Endothelial cell of umbilical vein (primary cell): ENCODE measurements at regions not wholly inside any gene's neighbourhood (a gene's known extent, or its start where the extent isn't known, plus 50 kb on each side); places are given as distances from the start of the nearest gene placed in this dataset.

Experiments
- BruUV-seq: library from RNA; stranded (reverse); fragments of 400-500 nt; replicated peaks from 2 replicates; lab custom pipeline; 2021; lab: Mats Ljungman, UMichigan
- CTCF ChIA-PET: fragments of 300-600, 350-600 bp; sonication (Branson Sonifier 250); formaldehyde crosslinking; loops from one replicate; lab custom pipeline; 2021; ENCODE audit warnings: antibody characterized with exemption, inconsistent platforms; lab: Charles Lee
- POLR2A ChIA-PET: fragments of 300-600, 350-600 bp; sonication (Branson Sonifier 250); formaldehyde crosslinking; loops from one replicate; lab custom pipeline; 2021; ENCODE audit warnings: antibody characterized with exemption, inconsistent platforms; lab: Charles Lee
- DNase-seq: peaks from one replicate; pipeline ENCODE4 v3.0.0-alpha.2; 2011; ENCODE audit warnings: low read depth, low spot score
- FAIRE-seq: peaks from 2 replicates; lab custom pipeline; 2011; peaks lifted over from hg19 to GRCh38; lab: Jason Lieb, UNC
- H2AFZ ChIP-seq: 2 replicates; pipeline ENCODE4 v1.6.0; 2012; ENCODE audit warnings: low read depth, low read length, control low read depth, inconsistent platforms
- H3K27ac ChIP-seq: 2 replicates; pipeline ENCODE4 v1.5.1; 2011; ENCODE audit warnings: low read depth, mild to moderate bottlenecking, control low read depth, low read length, moderate library complexity; ENCODE audit not compliant: insufficient read depth
- H3K27me3 ChIP-seq, 2 experiments: 2 replicates each; pipeline versions ENCODE4 v1.6.0 to v1.6.1; 2011; ENCODE audit warnings: low read length in 2 of 2, mixed read lengths in 1 of 2; ENCODE audit not compliant: control insufficient read depth in 2 of 2, insufficient read depth in 2 of 2
- H3K36me3 ChIP-seq, 2 experiments: 2 replicates in 1 of 2; 3 replicates in 1 of 2; pipeline ENCODE4 v1.5.1; 2011; ENCODE audit warnings: low read length in 2 of 2, mild to moderate bottlenecking in 1 of 2, moderate library complexity in 1 of 2; ENCODE audit not compliant: control insufficient read depth in 2 of 2, insufficient read depth in 2 of 2; ENCODE audit errors: extremely low read depth in 1 of 2
- H3K4me1 ChIP-seq: 3 replicates; pipeline ENCODE4 v1.5.1; 2011; ENCODE audit warnings: mild to moderate bottlenecking, low read length; ENCODE audit not compliant: control insufficient read depth, insufficient read depth; ENCODE audit errors: extremely low read depth
- H3K4me2 ChIP-seq: 2 replicates; pipeline ENCODE4 v1.6.1; 2011; ENCODE audit warnings: low read length, control low read depth, mixed read lengths; ENCODE audit not compliant: insufficient read depth
- H3K4me3 ChIP-seq, 3 experiments: fragments of 200-600 bp in 1 of 3; sonication (generic), shearing (Covaris generic) in 1 of 3; replicated peaks in 1 of 3; 2 replicates each; pipeline ENCODE4 v1.5.1; 2011 to 2016; ENCODE audit warnings: control low read depth in 3 of 3, low read length in 3 of 3, mild to moderate bottlenecking in 2 of 3, inconsistent platforms in 1 of 3, low read depth in 1 of 3, moderate library complexity in 1 of 3; ENCODE audit not compliant: insufficient read depth in 1 of 3
- H3K79me2 ChIP-seq: 2 replicates; pipeline ENCODE4 v1.6.0; 2012; ENCODE audit warnings: low read length, inconsistent platforms; ENCODE audit not compliant: control insufficient read depth, insufficient read depth
- H3K9ac ChIP-seq: replicated peaks from 2 replicates; pipeline ENCODE3; 2011; ENCODE audit warnings: low read length, control low read depth; ENCODE audit not compliant: insufficient read depth; ENCODE audit errors: extremely low read depth
- H3K9me1 ChIP-seq: replicated peaks from 3 replicates; pipeline ENCODE4 v1.6.0; 2011; ENCODE audit warnings: mild to moderate bottlenecking, low read length; ENCODE audit not compliant: control insufficient read depth, insufficient read depth; ENCODE audit errors: extremely low read depth
- H3K9me3 ChIP-seq: replicated peaks from 2 replicates; pipeline ENCODE4 v1.5.1; 2012; ENCODE audit warnings: low read length, inconsistent platforms; ENCODE audit not compliant: control insufficient read depth, insufficient read depth
- H4K20me1 ChIP-seq: replicated peaks from 2 replicates; pipeline ENCODE3; 2011; ENCODE audit warnings: mild to moderate bottlenecking, low read length; ENCODE audit not compliant: control insufficient read depth, insufficient read depth; ENCODE audit errors: extremely low read depth
- CTCF ChIP-seq, 2 donors: IDR thresholded peaks; 1 replicate in 1 of 2; 2 replicates in 1 of 2; pipeline ENCODE4 v1.5.1; 2011; ENCODE audit warnings: low read length in 2 of 2, mild to moderate bottlenecking in 2 of 2, moderate library complexity in 2 of 2, control low read depth in 1 of 2, inconsistent platforms in 1 of 2, low read depth in 1 of 2; ENCODE audit not compliant: insufficient read depth in 1 of 2; ENCODE audit errors: extremely low read depth in 1 of 2
- EZH2 ChIP-seq: IDR thresholded peaks from 2 replicates; pipeline ENCODE4 v1.6.1; 2012; ENCODE audit warnings: borderline replicate concordance, low read depth, mild to moderate bottlenecking, moderate library complexity, low read length, inconsistent platforms; ENCODE audit not compliant: severe bottlenecking
- FOS ChIP-seq: IDR thresholded peaks from 2 replicates; pipeline ENCODE4 v1.6.1; 2011; ENCODE audit warnings: mild to moderate bottlenecking, low read length, moderate library complexity, borderline replicate concordance; ENCODE audit not compliant: insufficient read depth
- GATA2 ChIP-seq: IDR thresholded peaks from 2 replicates; pipeline ENCODE4 v1.7.0; 2011; ENCODE audit warnings: low read depth, mild to moderate bottlenecking, moderate library complexity, mixed read lengths, low read length; ENCODE audit not compliant: insufficient read length, insufficient read depth
- JUN ChIP-seq: IDR thresholded peaks from 2 replicates; pipeline ENCODE4 v1.6.1; 2011; ENCODE audit warnings: borderline replicate concordance, low read depth; ENCODE audit not compliant: insufficient read length, insufficient read depth
- MAX ChIP-seq: IDR thresholded peaks from 2 replicates; pipeline ENCODE4 v1.6.1; 2011; ENCODE audit not compliant: insufficient read depth, insufficient read length
- MYC ChIP-seq: IDR thresholded peaks from one replicate; pipeline ENCODE4 v1.6.1; 2011; ENCODE audit warnings: mild to moderate bottlenecking, low read depth, low read length
- POLR2A ChIP-seq: IDR thresholded peaks from 2 replicates; pipeline ENCODE4 v1.6.1; 2012; ENCODE audit warnings: low read depth, mild to moderate bottlenecking, control low read depth, low read length
- POLR2AphosphoS5 ChIP-seq: IDR thresholded peaks from 2 replicates; pipeline ENCODE4 v1.6.1; 2012; ENCODE audit warnings: low read depth, mild to moderate bottlenecking, control low read depth, low read length, moderate library complexity; ENCODE audit not compliant: insufficient read depth
- dilution Hi-C: fragments of 300-500 bp; cut with MboI; formaldehyde crosslinking; loops from one replicate; pipeline ENCODE4 v1.15.0; 2019; ENCODE audit warnings: low sequenced_read_pairs; ENCODE audit not compliant: extremely low pct_ligation_motif_present
- intact Hi-C: fragments of 100-400 bp; cut with micrococcal nuclease; formaldehyde crosslinking; loops from one replicate; pipeline ENCODE4 v1.10.0; 2022

GRCh38 chr5:17796142-17796541, 161.9 kb downstream of the TAF11L14 start:
- Histone ChIP-seq H3K9me3 (no peaks in the 10 kb centered on the region), H3K79me2 (no peaks in the 10 kb centered on the region), H3K36me3 (no peaks in the 10 kb centered on the region), H2AFZ (no peak overlapping the region), H3K27ac (no peak overlapping the region), H3K4me3 (no peak overlapping the region), H3K9me1 (no peaks in the 10 kb centered on the region), H3K27me3 (no peaks in the 10 kb centered on the region), H4K20me1 (no peaks in the 10 kb centered on the region), H3K4me1 (peaks cover 3% of the 10 kb centered on the region), H3K4me2 (no peak overlapping the region), H3K9ac (no peak overlapping the region)
- no peak for FAIRE-seq
- intact Hi-C loops = no loop called here
- no peak for DNase-seq
- ChIA-PET POLR2A (no interaction called here), CTCF (no interaction called here)
- no TSS peak for BruUV-seq
- dilution Hi-C loops = no loop called here
- TF ChIP-seq MYC (no peak), POLR2A (no peak), EZH2 (no peak), MAX (no peak), JUN (no peak), POLR2AphosphoS5 (no peak), GATA2 (no peak), CTCF (IDR thresholded peaks at IDR 0.05; ENCODE audit: extremely low read depth in 1 of 2, insufficient read depth in 1 of 2, low read depth in 1 of 2, low read length in 2 of 2) (no peak), FOS (no peak)
